Stimulated activated CD4-positive, alpha-beta T cell treated with anti-CD3 and anti-CD28 coated beads, TNF-alpha, amount 100 ng/mL, for 48 hours (primary cell): ENCODE measurements at regions not wholly inside any gene's neighbourhood (a gene's known extent, or its start where the extent isn't known, plus 50 kb on each side); places are given as distances from the start of the nearest gene placed in this dataset.

Experiments used
- DNase-seq, 3 donors: peaks; one replicate each; pipeline ENCODE4 v3.0.0-alpha.2; 2020; ENCODE audit warnings: low read depth in 3 of 3

DNA sequence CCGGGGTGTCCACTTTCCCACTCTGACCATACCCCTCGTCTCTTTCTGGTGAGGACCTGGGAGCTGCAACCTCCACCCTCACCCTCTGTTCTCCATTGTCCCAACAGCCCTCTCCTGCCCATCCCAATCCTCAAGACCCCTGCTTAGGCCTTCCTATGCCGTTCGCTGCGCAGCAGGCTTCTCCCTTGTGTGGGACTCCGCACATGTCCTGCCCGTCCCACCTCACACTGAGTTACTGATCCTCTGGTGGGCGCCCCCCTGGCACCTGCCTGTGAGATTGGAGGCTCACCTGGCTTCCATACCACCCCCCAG, 119.5 kb upstream of the SNTG2 start:
- DNase-seq: no peak

DNA sequence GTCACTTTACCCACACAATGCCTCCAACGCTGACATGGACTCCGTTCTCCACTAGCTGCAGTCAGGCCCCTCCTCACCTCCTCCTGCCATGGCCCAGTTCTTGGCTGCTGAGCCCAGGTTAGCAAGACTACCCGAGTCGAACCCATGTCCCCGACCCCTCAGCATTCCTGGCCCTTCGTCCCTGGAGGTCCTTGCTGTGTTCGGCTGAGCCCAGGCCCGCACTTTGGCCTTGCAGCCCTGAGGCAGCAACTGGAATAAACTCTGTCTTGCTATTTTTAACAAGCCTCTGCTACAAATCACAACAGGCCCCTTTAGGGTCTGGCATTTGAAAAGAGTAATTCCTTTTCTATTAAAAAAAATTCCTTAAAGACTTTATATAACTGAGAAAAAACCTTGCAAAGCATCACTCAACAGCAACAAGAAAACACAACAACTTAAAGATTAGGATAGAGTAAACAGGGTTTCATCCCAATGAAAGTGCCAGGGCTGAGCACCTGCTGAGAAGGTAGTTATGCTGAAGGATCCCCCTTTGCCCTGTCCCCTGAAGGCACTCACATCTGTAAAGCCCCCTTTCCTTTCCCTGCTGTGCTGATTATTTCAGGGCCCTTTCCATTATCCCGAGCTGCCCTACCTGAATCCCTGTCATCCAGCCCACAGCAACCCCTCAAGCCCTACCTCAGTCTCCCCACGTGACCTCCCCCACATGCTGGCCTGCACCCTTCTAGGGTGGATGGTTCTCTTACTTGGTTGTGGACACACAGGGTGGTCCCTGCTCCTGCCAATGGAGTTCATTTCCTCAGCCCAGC, 120.0 kb upstream of the SNTG2 start:
- DNase-seq: no peak

DNA sequence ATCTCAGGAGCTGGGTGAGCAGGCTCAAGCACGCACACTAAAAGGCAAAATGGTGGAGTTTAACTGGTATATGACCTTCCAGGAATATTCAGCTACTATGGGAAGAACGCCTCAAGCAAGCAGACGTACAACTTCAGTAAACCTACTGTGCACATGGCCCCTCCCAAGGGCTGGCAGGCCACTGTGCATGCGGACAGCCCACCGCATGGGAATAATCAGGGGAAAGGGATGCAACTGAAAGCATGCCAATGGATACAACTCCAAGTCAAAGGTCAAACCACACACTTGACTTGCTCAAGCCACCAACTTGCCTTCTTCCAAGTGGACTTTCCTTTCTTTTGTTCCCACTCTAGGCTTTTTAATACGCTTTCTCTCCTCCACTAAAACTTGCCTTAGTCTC, 121.6 kb upstream of the SNTG2 start:
- no peak for DNase-seq

DNA sequence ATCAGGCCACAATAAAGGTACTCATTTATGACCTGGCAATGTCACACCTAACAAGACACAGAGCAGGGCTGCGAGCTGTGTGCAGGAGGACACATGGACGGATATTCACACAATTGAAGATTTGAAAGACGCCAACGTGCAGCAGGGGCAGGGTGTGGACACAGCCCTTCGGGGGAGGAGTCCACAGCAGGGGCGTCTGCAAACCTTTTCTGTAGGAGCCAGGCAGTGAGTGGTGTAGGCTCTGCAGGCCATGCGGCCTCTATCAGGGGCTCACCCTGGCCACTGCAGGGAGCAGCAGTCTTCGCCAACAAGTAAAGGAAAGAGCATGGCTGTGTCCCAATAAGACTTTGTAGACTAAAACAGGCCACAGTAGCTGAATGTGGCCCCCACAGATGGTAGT, 125.7 kb upstream of the SNTG2 start:
- no peak for DNase-seq

DNA sequence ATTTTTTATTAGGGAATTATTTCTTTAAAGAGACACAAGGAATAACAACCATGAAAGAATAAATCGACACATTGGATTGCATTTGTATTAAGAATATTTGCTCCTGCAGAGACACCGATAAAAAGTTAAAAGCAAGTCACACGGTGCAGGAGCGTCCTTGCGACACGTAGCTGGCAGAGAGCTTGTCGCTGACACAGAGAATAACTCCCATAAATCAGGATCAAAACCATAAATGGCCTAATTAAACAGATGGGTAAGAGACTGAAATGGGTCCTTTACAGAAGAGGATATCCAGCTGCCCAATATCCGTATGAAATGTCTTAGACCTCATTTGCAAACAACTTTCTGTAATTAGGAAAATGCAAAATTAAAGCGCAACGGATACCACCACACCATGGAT, 126.1 kb upstream of the SNTG2 start:
- no peak for DNase-seq

DNA sequence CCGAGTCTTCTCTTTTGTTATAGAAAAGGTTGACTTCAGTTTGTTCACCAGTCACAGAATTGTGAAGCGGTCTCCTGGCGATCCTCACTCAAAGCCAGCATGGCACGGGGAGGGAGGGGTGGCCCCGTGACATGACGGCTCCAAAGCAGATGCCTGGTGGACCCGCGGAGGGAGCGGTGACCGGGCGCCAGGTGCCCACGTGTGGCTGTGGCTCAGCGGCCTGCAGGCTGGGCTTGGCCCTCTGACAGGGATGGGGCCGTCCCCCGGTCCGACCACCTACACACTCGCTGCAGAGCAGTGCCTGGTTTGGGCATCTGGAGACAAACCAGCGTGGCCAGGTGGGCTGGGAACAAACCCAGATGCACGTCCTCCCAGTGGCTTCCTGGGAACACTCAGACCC, 129.1 kb upstream of the SNTG2 start:
- DNase-seq: no peak

DNA sequence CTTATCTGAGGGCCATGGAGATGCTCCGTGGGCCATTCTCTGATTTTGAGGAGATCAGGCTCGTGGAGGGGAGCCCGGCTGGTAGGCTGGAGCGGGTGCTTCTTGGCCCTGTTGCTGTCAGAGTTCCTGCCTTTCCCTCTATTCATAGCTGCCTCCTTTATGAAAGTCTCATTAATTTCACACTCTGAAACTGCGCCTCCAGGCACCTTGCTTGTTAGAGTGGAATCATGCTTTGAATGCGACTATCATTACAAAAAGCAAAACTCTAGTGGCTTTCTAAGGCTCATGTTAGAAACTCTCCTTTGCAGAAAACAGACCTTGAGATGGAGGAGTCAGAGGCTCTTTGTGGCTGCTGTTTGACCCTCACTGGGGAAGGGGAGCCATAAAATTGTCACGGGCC, 131.0 kb upstream of the SNTG2 start:
- DNase-seq: no peak

DNA sequence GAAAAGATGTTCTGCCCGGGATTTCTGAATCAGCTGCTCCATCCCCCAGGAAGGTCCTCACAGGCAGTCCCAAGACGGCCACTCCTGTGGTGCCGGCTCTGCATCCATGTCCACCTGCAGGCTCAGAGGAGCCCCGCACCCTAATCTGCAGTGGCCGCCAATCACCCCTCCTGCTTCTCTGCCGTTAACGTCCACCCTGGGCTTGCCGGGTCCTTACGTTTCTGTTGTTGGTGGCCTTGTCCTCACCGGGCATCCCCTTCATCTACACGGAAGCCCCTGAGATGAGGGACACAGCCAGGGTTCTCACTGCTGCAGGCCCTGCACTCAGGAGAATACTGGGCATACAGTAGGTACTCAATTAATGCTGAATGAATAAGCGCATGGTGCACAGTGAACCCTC, 131.5 kb upstream of the SNTG2 start:
- DNase-seq: no peak

DNA sequence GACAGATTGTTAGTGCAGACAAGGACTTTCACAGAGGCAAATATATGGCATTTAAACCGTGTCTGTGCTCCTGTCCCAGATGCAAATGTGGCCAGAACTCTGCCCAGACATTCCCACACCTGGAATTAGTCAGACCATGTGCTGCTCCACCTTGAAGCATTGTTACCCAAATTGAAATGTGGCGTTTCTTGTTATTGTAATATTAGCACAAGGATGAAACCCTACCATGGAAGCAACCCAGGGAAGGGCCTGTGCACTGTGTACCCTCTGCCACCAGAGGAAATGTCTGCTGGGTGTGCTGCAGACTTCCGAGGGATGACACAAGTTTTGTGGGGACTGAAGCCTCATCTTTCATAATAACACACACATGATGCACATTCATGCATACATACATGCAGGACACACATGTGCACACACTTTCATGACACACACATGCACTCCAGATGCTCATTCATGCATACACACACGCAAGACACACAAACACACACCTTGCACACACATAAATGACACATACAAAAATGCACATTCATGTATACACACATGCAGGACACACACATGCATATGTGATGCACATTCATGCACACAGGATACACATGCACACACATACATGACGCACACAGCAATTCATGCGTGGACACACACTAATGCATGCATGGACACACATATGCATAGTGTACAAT, 133.2 kb upstream of the SNTG2 start:
- DNase-seq: no peak

DNA sequence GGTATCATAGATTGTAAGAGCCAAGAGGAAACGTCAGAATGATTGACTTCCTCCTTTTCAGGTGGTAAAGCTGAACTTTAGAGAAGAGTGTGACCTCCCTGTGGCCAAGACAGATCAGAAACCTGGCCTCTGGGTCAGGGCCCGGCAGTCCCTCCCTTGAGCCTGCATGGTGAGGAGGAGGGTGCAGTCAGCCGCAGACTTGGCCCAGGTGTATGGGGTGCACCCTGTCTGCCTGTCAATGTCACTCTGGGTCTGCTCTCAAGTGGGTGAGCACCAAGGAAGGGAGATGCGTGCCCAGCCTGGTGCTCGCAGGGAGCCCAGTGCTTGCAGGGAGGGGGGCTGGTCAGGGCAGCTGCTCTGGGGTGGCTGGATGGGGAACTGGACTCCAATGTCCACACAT, 134.4 kb upstream of the SNTG2 start:
- DNase-seq: no peak

DNA sequence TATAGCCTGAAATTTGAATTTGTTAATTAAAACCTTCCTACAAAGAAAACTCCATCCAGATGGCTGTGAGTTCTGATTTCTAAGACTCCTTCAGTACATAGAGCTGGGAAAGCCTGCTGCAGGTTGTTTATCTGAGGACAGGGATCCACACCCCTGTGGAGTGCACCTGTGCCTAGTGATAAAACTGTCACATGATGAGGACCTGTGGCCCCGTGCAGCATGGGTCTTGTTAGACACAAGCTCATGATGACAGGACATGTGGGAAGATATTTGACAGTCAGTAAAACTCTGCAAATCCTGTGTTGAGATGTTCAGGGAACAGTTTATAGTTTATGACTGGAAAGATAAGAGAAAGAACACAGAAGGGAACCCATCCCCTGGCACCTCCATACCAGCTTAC, 133.2 kb upstream of the TMEM18 start:
- DNase-seq: no peak

DNA sequence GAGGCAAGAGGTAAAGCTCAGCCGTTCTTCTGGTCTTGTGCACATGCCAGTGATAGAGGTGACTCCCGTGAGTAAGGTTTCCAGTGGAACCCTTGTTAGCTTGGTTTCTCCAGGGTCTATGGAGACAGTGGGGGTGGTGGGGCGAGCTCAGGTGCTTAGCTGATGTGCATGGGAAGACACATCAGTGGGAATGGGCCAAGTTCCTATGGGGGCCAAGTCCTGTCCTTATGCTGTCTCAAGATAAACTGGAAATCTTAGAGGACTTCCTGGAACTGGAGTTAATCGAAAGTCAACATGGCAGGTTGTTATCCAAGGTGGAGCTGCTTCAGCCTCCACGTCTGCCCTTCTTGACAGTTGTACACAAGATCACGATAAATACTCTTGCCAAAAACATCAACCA, 130.1 kb upstream of the TMEM18 start:
- no peak for DNase-seq

DNA sequence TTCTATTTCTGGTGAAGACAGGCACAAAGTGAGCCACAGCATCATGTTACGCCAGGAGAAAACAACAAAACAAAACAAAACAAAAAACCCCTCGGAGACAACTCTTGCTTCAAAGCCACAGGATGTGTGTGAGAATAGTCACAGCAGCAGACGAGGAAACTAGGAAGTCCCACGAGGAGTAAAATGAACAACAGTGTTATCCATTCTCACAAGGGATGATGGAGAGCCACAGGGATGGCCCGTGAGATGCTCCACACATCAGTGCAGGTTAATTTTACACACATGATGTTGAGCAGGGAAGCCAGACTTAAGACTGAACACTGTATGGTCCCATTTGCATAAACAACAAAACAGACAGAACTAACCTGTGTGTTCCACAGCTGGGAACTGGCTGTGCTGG, 128.5 kb upstream of the TMEM18 start:
- DNase-seq: no peak

DNA sequence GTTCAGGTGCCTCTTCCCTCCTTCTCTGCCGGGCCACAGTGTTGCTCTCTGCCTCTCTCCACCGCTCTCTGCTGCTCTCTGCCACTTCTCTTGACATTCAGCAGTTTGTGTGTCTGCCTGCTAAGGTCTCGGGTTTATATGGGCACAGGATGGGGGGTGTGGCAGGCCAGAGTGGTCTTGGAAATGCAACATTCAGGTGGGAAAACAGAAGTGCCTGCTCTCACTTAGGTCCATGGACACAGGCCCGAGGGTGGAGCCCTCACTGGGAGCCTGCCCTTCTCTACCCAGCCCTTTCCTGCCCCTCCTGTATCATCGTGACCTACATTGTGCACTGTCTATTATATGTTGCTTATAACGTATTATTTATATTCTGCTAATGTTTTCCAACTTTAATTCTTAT, 120.8 kb upstream of the TMEM18 start:
- no peak for DNase-seq

DNA sequence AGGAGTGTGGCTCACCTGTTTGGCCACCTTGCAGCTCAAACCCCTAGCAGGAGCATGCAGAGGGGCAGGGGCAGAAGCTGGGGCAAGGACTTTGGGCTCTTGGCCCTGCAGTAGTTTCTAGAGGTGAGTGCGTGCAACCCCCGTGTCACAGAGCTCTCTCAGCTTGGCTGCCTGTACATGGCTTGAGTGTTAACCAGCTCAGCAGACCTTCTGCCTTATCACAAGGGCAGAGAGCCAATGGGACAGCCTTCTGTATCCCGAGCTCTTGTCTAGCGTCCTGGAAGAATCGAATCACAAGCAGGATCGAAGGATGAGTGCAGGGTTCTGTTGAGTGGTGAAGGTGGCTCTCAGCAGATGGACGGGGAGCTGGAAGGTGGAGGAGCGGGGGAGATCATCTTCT, 120.3 kb upstream of the TMEM18 start:
- DNase-seq: no peak

DNA sequence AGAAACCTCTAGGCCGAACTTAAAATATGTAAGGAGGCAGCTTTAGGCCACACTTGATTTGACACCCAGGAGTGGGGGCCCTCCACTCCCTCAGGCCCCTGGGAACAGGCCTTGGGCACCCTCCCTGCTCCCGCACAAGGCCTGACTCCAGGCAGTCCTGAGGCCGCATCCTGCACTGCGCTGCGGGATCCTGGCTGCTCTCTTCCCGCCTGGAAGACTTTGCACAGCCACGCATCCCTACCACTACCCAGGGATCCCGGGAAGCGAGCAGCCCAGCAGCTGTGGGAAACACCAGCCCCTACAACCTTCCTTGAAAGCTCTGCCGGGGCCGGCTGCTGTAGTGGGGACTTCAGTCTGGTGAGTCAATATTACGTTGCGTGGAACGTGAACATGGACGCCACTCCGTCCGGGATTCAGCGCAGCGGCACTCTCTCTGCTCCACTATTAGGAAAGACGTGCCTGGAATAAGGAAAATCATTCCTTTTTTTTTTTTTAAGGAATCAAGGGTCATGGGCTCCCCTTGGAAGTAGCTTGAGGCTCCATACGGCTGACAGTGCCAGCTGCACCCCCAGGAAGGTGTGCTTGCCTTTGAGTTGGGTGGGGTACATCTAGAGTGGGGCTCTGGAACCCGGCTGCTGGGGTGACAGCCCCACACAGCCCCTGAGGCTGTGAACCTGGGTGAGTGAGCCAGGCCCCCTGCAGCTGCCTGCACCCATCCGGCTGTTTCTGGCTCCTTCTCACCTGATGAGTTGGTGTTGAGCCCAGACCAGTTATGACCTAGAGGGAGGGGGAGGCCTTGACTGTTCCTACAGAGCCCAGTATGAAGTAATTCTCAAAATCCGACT, 119.2 kb upstream of the TMEM18 start:
- DNase-seq: no peak

DNA sequence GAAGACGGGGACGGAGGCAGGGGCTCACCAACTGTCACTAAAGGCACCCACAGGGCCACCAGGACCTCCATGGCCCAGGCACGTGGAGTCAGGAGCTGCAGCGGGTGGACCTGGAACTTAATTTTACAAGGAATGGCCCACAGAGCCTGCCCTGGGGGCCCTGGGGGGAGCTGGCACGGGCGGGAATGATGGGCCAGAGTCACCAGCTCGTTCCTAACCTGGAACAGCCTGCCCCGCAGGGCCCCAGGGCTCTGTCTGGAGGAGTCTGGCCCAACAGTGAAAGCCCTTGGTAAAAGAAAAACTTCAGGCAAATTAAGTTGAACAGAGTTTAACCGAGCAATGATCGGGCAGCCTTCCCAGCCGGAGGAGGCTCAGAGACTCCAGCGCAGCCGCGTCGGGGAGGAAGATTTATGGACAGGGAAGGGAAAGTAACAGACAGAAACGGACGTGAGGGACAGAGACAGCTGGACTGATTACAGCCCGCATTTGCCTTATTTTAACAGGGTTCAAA, 118.4 kb upstream of the TMEM18 start:
- DNase-seq: no peak

DNA sequence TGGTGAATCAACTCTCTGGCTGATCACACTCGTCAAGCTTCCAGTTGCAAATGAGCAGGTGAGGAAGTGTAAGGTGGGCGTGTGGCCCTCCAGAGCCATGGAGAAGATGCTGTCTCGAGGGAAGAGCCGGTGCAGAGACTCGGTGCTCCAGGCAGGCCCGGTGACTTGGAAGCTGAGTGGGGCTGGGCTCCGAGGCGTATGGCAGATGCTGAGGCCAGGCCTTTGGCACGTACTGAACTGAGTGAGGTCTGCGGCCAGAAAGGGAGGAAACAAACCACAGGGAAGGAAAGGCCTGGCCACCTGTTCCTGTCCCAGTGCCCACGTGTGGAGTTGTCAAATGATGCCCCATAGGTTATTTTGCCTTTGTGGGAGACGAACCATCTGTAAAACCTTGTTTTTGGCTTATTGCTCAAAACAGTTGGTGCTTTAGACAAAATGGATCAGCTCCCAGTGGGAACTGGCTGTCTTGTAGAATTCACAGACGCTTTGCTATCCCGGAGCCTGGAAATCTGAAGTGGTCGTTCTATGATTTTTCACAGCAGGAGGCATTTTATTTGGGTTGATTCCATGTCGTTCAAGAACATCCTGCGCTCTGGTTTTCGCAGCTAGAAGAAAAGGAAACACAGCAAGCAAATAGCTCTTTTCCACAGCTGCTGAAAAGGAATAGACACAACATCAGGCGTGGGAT, 117.5 kb upstream of the TMEM18 start:
- no peak for DNase-seq

DNA sequence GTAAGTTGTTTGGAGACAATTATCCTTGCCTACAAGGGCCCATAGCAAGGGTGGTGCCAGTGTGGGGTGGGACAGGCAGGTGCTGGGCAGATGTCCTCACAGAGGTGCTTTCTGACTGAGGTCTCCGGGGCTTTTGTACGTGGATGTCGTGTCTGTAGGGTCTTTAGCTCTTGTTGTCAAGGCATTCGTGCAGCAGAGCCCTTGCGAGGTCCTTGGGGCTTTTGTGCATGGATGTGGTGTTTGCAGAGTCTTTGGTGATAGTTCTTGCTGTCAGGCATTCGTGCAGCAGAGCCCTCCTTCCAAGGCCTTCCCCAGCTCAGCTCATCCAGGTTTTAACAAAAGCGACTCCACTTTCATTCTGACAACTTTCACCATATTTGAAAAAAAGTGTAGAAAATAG, 116.0 kb upstream of the TMEM18 start:
- no peak for DNase-seq

DNA sequence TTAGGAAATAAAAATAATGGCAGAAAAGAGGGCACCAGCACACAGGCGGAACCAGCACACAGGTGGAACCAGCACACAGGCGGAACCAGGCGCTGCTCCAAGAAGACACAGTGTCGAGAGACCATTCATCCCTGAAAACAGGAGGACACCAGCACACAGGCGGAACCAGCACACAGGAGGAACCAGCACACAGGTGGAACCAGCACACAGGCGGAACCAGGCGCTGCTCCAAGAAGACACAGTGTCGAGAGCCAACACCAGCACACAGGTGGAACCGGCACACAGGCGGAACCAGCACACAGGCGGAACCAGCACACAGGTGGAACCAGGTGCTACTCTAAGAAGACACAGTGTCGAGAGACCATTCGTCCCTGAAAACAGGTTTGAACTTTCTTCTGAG, 115.5 kb upstream of the TMEM18 start:
- no peak for DNase-seq

DNA sequence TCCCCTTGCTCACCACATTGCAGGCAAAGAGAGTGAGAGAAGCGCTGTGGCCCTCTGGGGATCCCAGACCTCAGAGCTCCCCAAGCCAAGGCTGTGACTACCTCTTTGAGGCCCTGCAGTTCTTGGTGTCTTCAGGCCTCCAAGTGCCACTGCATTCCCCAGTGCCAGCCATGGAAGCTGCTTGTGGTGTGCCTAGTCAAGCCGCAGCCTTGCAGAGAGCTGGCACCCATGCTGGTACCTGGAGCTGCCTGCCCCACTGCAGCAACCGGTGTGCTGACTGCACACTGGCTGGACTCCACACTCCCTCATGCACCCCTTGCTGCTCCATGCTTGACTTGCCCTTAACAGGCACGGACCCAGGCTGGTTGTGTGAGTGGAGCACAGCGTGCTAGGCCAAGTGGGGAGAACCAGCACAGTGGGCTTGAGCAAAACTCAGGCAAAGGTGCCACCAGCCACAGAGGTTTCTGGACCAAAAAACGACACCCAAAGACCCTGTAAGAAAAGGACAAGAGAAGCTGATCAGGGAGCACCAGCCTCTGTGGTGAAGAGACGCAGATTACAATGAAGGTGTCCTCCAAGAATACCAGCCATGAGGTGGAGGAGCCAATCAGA, 113.5 kb upstream of the TMEM18 start:
- DNase-seq: no peak

DNA sequence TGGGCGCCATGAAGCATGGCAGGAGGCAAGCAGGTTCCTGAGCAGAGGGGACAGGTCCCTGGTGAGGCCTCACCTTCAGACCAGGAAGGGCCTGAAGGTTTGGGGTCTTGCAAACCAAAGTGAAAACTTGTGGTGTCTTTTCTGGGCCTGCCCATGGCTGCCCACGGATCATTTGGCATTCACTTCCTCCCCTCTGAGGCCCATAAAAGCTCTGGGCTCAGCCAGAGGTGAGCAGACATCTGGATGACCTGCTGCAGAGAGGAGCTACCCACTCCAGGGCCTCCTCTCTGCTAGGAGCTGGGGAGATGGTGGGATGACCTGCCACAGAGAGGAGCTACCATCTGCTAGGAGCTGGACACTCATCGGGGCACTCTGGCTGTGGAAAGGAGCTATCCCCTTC, 112.9 kb upstream of the TMEM18 start:
- no peak for DNase-seq
